Ovary (tissue), 3 donors: ENCODE measurements at regions not wholly inside any gene's neighbourhood (a gene's known extent, or its start where the extent isn't known, plus 50 kb on each side); places are given as distances from the start of the nearest gene placed in this dataset.

Experiments used
- CTCF ChIP-seq, 3 donors: fragments of 450-650 bp in 2 of 3; fragments of 200-600 bp in 1 of 3; IDR thresholded peaks; one replicate each; pipeline versions ENCODE4 v1.5.1 to v1.8.0; 2016 to 2022; ENCODE audit warnings: antibody characterized with exemption in 3 of 3, mild to moderate bottlenecking in 1 of 3
- EP300 ChIP-seq: sonication (generic); formaldehyde crosslinking; IDR thresholded peaks from one replicate; pipeline ENCODE4 v1.6.1; 2017; ENCODE audit warnings: antibody characterized with exemption
- POLR2A ChIP-seq: fragments of 450-650 bp; IDR thresholded peaks from one replicate; pipeline ENCODE4 v1.6.1; 2017; ENCODE audit warnings: antibody characterized with exemption, mild to moderate bottlenecking, moderate library complexity
- donor health status: DM: no; HTN: no; CAD: no.

GRCh38 chrX:8319359-8319758, 145.3 kb upstream of the VCX3B start:
- TF ChIP-seq POLR2A (no peak), CTCF (IDR thresholded peaks at IDR 0.05) (no peak), EP300 (no peak)
